ENCODE measurements at regions not wholly inside any gene's neighbourhood (a gene's known extent, or its start where the extent isn't known, plus 50 kb on each side); places are given as distances from the start of the nearest gene placed in this dataset.
"Not testable (repeated sequence)": the region's sequence is repeated elsewhere in the genome, so short reads cannot be mapped to it uniquely, and the experiment has no call there.

DNA sequence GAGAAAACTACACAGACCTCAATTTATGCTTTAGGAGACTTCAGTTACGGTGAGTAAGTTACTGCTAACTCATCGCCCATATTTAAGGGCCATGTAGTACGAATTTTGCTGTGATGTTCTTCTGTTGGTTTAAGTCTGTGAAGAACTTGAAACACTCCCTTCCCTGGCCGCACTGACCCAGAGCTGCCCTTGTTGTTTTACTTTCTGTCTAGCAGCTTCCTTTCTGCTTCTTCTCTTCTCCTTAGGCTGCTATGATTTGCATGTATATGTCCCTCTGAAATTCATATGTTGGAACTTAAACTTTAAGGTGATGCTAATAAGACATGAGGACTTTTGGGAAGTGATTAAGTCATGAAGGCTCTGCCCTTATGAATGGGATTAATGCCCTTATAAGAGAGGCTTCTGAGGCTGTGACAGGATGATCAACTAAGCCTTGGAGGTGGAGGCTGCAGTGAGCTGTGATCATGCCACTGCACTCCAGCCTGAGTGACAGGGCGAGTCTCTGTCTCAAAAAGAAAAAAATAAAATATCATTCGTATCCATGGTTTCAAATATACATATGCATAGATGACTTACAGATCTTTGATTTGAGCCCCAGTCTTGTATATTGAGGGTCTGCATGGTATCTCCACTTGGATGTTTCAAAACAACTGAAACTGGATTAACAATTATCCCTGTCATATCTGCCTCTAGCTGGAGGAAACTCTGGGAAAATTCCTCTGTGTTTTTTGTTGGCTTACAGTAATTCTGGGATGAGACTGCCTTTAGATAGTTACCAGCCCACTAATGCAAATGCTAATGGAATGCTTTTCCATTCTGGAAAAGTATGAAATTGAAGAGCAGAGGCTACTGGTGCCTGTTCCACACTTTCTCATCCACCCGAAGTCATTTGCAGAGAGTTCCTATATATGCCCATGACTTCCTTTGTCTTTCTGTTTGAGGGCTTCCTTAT, 263.4 kb upstream of the ACTBL2 start:
- DNase-seq (ENCODE audit: low spot score), result no peak

DNA sequence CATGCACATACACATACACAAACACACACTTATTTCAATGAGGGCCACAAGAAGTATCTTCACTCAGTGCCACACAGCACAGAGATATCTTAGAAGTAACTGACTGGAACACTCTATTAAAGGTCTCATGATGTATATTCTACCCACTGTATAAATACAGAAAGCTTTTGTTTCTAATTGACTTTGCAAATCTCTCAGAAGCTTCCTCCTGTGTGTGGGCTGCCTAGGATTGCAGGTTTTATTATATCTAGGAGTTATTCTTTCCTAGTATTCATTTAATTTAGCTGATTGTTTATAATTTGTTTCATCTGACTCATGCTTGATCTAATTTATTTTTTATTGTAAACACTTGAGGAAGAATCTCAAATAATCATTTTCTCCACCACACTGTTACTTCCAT, 262.4 kb upstream of the ACTBL2 start:
- DNase-seq (ENCODE audit: low spot score), result no peak

- DNase-seq (ENCODE audit: low spot score), result no peak
These were observed 258.7 kb upstream of the ACTBL2 start for GRCh38 chr5:57741336-57741735.

DNA sequence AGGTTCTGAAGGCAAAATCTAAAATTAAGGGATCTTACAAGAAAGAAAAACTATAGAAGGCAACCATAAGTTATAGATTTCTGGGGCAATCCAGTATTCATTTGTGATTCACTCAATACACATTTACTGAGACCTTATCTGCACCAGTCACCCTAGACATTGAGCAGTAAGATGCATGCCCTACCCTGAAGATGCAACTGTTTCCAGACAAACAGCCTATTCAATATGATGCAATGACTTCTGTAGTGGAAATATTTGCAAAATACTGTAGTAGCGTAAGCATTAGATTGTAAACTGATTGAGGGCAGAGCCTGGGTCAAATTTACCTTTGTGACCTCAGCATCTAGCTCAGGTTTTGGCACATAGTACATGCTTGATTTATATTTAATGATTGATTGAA, 256.2 kb upstream of the ACTBL2 start:
- no peak for DNase-seq (ENCODE audit: low spot score)

GRCh38 chr5:57738301-57738700, 255.7 kb upstream of the ACTBL2 start:
- no peak for DNase-seq (ENCODE audit: low spot score)

DNA sequence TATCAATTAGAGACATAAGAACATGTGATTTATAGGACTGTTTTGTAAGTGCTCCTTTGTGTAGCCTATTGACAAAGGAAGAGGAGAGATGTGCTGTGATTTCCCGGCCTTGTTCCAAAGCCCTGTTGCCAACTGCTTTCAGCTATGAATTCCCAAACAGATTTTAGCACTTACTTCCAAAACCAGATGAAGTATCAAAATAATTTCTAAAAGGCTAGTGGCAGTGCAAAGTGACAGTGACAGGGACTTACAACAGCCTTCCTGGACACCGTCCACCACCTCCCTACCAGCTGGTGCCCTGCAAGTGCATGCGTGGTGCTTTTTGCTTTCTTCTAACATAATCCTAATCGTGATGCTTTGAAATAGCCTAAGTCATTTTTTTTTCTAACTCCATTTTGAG, 254.1 kb upstream of the ACTBL2 start:
- peak; percentile 2 for DNase-seq (ENCODE audit: low spot score)

DNA sequence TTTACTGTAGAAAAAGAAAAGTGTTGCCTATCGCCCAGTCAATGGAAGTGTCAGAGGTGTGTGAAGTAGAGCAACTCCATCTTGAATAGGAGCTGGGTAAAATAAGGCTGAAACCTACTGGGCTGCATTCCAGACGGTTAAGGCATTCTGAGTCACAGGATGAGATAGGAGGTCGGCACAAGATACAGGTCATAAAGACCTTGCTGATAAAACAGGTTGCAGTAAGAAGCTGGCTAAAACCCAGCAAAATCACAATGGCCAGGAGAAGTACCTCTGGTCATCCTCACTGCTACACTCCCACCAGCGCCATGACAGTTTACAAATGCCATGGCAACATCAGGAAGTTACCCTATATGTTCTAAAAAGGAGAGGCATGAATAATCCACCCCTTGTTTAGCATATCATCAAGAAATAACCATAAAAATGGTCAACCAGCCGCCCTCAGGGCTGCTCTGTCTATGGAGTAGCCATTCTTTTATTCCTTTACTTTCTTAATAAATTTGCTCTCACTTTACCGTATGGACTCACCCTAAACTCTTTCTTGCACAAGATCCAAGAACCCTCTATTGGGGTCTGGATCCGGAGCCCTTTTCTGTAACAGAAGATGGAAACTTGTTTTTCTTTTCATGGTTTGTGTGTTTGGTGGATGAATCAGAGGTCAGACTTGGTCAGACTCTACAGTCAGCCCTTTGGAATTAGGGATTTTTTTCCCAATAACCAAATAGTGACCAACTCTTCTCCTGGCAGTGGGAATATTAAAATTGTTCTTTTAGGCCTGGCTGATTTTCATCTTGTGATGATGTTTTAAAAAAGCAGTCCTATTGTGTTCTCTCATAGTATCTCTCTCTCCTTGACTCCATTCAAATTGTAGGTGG, 252.9 kb upstream of the ACTBL2 start:
- DNase-seq (ENCODE audit: low spot score), result not testable (repeated sequence)

DNA sequence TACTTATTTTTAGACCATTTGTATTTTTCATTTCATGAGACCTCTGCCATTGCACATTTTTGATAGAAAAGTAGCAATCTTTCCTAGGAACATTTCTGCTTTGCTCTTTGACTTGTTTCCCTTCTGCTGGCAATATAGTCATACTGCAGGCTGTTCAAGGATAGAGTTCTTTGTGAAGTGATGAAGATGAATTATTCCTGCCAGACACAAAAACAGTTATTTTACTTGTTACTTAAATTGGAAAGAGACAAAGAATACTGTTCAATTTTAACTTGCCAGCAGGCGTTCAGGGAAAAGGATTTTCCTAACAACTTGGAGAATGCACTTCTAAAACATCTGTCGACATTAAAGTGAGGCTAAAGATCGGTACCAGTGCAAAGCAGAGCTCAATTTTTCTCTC, 251.7 kb upstream of the ACTBL2 start:
- DNase-seq (ENCODE audit: low spot score), result no peak

- DNase-seq (ENCODE audit: low spot score), result no peak
These were observed 245.0 kb upstream of the ACTBL2 start for GRCh38 chr5:57727591-57727990.

GRCh38 chr5:57725658-57726504, 243.3 kb upstream of the ACTBL2 start:
- no peak for DNase-seq (ENCODE audit: low spot score)

DNA sequence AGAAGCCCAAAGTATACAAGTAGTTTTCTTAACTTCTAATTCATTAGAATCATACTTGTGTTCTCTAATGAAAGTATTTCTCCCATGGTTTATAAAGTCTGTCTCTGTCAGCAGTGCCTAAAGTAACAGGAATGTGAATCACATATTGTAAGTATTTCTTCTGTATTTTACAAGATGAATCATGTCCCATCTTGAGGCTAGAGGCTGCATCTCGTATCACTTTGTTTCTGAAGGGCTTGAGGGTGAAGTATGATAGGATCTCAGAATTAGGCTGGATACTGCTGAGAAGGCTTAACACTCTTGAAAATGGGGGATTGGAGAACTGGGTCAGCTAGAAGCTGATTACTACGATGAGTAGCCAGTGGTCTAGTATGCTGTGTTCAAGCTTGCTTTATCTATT, 242.2 kb upstream of the ACTBL2 start:
- DNase-seq (ENCODE audit: low spot score), result no peak

GRCh38 chr5:57721226-57721625, 238.6 kb upstream of the ACTBL2 start:
- no peak for DNase-seq (ENCODE audit: low spot score)

- no peak for DNase-seq (ENCODE audit: low spot score)
These were observed 238.0 kb upstream of the ACTBL2 start for GRCh38 chr5:57720656-57721055.

DNA sequence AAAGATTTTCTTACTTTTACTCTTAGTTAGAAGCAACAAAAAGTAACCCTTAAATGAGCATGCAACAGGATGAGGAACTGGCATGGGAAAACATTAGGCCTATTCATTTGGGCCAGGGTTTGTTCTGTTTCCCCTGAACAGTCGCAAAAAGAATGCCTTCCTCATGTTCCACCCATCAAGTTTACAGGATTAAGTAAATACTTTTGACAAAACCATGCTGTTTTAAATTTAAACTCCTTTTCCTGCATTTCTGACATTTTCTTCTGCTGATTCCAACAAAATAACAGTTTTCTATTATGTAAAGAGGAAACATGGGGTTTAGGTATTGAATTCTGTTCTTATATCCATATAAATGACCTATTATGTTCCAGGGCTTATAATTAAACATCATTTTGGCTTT, 236.6 kb upstream of the ACTBL2 start:
- DNase-seq (ENCODE audit: low spot score), result no peak

- no peak for DNase-seq (ENCODE audit: low spot score)
These were observed 235.5 kb upstream of the ACTBL2 start for GRCh38 chr5:57718155-57718554.

- no peak for DNase-seq (ENCODE audit: low spot score)
These were observed 234.9 kb upstream of the ACTBL2 start for GRCh38 chr5:57717555-57717954.

DNA sequence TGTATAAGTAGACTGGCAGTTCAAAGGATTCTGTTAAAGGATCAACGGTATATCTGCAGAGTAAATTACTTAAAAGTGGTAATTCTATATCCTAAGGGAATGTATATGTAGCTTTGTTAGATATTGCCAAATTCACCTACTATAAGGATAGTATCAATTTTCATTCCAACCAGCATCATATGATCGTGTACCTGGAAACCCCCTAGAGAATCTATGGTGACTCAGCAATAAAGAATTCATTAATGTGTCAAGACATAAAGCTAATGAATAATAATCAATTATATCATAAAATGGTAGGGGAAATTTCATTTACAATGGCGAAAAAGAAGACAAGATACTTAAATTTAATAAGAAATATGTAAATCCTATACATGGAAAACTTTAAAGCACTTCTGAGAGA, 234.1 kb upstream of the ACTBL2 start:
- no peak for DNase-seq (ENCODE audit: low spot score)

DNA sequence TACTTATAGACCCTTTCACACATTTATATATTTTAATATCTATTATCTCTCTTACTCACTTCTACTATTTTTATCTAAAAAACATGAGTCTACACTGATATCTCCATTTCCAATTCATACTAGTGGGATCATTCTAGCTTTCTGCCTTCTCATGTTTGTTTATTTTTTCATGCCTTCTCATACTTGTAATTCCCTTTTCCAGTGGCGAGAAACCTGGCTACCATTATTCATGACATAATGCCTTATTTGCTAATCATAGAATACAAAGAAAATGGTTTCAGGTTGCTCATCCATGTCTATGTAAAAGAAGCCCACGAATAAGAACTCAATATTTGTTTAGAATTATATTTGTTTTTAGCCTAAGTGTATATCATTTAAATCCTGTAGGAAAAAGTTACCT, 232.7 kb upstream of the ACTBL2 start:
- DNase-seq (ENCODE audit: low spot score), result no peak

DNA sequence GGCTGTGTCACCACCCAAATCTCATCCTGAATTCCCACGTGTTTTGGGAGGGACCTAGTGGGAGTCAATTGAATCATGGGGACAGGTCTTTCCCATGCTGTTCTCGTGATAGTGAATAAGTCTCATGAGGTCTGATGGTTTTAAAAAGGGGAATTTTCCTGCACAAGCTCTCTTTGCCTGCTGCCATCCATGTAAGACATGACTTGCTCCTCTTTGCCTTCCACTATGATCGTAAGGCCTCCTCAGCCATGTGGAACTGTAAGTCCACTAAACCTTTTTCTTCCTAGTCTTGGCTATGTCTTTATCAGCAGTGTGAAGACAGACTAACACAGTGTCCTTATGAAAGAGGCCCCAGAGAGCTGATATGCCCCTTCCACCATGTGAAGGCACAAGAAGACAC, 230.9 kb upstream of the ACTBL2 start:
- DNase-seq (ENCODE audit: low spot score), result not testable (repeated sequence)

DNA sequence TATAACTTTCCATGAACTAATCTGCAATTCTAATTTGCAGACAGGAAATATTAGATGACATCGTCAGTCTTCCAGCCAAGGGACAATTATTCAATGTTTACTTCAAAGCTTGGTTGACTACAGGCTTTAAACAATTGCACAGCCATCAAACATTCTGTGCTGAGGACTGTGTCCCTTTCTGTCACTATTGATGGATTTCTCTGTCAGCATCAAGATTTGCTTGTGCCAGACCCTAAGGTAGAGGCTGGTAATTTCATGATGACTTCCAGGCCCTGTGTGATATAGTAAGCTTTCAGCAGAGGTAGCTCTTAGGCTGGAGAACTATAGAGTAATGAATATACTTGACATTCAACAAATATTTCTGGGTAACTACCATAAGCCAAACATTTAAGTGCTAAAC, 229.3 kb upstream of the ACTBL2 start:
- no peak for DNase-seq (ENCODE audit: low spot score)

- DNase-seq (ENCODE audit: low spot score), result no peak
These were observed 228.9 kb upstream of the ACTBL2 start for GRCh38 chr5:57711471-57711870.

DNA sequence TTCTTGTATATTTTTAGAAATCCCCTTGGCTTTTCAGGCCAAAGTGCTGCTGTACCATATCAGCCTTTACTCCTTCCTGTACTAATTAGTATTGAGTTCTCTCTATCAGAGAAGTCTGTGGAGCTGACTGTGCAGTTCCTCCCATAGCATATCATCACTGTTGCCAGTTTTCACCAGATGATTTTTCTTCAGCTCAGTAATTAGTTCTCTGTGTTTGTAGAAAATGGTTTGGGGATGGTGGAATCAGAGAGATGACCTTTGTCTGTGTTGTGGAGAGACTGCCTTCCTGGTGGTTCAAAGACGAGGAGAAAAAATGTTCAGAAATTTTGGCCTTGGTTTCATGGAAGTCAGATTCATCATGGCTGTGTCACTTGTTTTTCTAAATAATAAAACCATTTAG, 227.5 kb upstream of the ACTBL2 start:
- no peak for DNase-seq (ENCODE audit: low spot score)

Data from pons (tissue), 1 donor.